GM06990 (cell line): ENCODE measurements at regions not wholly inside any gene's neighbourhood (a gene's known extent, or its start where the extent isn't known, plus 50 kb on each side); places are given as distances from the start of the nearest gene placed in this dataset.

ENCODE experiments used
- DNase-seq: peaks from one replicate; pipeline ENCODE4 v3.0.0-alpha.2; 2011; ENCODE audit not compliant: insufficient read length; ENCODE audit errors: extremely low read depth
- H3K27me3 ChIP-seq: replicated peaks from 2 replicates; pipeline ENCODE4 v1.6.0; 2011; ENCODE audit warnings: low read length; ENCODE audit not compliant: control insufficient read depth, insufficient read depth
- H3K36me3 ChIP-seq: 2 replicates; pipeline ENCODE4 v1.5.1; 2011; ENCODE audit warnings: low read length; ENCODE audit not compliant: control insufficient read depth, insufficient read depth
- H3K4me3 ChIP-seq: replicated peaks from 2 replicates; pipeline ENCODE4 v1.5.1; 2011; ENCODE audit warnings: low read depth, mild to moderate bottlenecking, control low read depth, low read length
- TF ChIP-seq, protein P1 (sequence below): IDR thresholded peaks from 2 replicates; pipeline ENCODE4 v1.5.1; 2011; ENCODE audit warnings: low read length, control low read depth, mild to moderate bottlenecking, inconsistent platforms; ENCODE audit not compliant: insufficient read depth, poor library complexity, severe bottlenecking

GRCh38 chr12:107511292-107511691 lies 174.3 kb upstream of the PWP1 start:
- TF ChIP-seq, protein P1, sequence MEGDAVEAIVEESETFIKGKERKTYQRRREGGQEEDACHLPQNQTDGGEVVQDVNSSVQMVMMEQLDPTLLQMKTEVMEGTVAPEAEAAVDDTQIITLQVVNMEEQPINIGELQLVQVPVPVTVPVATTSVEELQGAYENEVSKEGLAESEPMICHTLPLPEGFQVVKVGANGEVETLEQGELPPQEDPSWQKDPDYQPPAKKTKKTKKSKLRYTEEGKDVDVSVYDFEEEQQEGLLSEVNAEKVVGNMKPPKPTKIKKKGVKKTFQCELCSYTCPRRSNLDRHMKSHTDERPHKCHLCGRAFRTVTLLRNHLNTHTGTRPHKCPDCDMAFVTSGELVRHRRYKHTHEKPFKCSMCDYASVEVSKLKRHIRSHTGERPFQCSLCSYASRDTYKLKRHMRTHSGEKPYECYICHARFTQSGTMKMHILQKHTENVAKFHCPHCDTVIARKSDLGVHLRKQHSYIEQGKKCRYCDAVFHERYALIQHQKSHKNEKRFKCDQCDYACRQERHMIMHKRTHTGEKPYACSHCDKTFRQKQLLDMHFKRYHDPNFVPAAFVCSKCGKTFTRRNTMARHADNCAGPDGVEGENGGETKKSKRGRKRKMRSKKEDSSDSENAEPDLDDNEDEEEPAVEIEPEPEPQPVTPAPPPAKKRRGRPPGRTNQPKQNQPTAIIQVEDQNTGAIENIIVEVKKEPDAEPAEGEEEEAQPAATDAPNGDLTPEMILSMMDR, result no peak
- DNase-seq, result no peak
- no peaks in the 10 kb centered on the region for H3K36me3 ChIP-seq
- H3K27me3 ChIP-seq, result no peaks in the 10 kb centered on the region
- no peak overlapping the region for H3K4me3 ChIP-seq

DNA sequence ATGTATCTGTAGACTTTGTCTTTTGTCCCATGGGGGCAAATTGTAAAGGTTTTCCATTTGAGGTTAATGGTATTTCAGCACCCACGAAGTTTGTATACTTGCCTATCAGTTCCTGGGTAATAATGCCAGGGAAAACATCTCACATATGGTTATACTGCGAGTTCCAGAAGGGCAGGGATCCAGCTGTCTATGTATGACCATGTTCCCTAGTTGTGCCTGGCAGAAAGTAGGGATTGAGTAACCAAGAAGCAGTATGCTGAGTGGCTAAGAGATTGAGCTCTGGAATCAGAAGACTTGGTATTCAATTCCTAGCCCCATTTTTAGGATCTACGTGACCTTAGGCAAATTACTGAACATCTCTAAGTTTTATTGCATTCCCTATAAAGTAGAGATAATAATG lies 173.2 kb upstream of the PWP1 start:
- TF ChIP-seq, protein P1, result no peak
- DNase-seq, result no peak
- no peaks in the 10 kb centered on the region for H3K27me3 ChIP-seq

DNA sequence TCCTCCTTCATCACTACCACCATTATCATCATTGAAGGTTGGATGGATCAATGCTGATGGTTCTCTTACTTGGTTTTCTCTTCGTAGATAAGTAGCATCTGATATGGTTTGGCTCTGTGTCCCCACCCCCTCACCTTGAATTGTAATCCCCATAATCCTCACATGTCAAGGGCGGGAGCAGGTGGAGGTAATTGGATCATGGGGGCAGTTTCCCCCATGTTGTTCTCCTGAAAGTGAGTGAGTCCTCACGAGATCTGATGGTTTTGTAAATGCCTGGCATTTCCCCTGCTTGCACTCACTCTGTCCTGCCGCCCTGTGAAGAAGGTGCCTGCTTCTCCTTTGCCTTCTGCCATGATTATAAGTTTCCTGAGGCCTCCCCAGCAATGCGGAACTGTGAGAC lies 172.4 kb upstream of the PWP1 start:
- Histone ChIP-seq H3K36me3 (no peaks in the 10 kb centered on the region), H3K27me3 (no peaks in the 10 kb centered on the region), H3K4me3 (no peak overlapping the region)
- TF ChIP-seq, protein P1, result no peak
- no peak for DNase-seq

More for the DNA sequence above, 173.2 kb upstream of the PWP1 start:
- Histone ChIP-seq H3K4me3 (no peak overlapping the region), H3K36me3 (no peaks in the 10 kb centered on the region)

- H3K4me3 ChIP-seq, result no peak overlapping the region
- no peaks in the 10 kb centered on the region for H3K36me3 ChIP-seq
- TF ChIP-seq, protein P1, result no peak
- no peak for DNase-seq
- no peaks in the 10 kb centered on the region for H3K27me3 ChIP-seq
These were observed 171.8 kb upstream of the PWP1 start for GRCh38 chr12:107513636-107514400.

GRCh38 chr12:107514887-107515445 lies 170.6 kb upstream of the PWP1 start:
- TF ChIP-seq, protein P1, result no peak
- no peak for DNase-seq
- Histone ChIP-seq H3K36me3 (no peaks in the 10 kb centered on the region), H3K27me3 (no peaks in the 10 kb centered on the region), H3K4me3 (no peak overlapping the region)
